ENCODE measurements at regions not wholly inside any gene's neighbourhood (a gene's known extent, or its start where the extent isn't known, plus 50 kb on each side); places are given as distances from the start of the nearest gene placed in this dataset.
"Not testable (repeated sequence)": the region's sequence is repeated elsewhere in the genome, so short reads cannot be mapped to it uniquely, and the experiment has no call there.

GRCh38 chr3:18558507-18558906 is 133.4 kb upstream of the SATB1 start:
- H3K4me1 ChIP-seq: peaks cover 0 to 15% (median 0%) of the 10 kb centered on the region in 6 donors
- H3K27me3 ChIP-seq (replicated peaks in 1 of 7): no peaks in the 10 kb centered on the region
- no peak for DNase-seq
- no peaks in the 10 kb centered on the region for H3K9me3 ChIP-seq
- H3K27ac ChIP-seq: no peak overlapping the region
- H3K4me3 ChIP-seq: no peak overlapping the region
- intact Hi-C loops (cut with DNase I; ENCODE audit: low total_unique reads): loop anchor here (5.0 kb wide), 1 partner anchor 199 kb away; no protein-coding TSS in a partner anchor
- TF ChIP-seq POLR2A (IDR thresholded peaks at IDR 0.05) (no peak), POLR2AphosphoS5 (IDR thresholded peaks at IDR 0.05) (no peak), CTCF (IDR thresholded peaks at IDR 0.05 in 8 of 11, conservative IDR thresholded peaks at IDR 0.05 in 3 of 11) (no peak)
- H3K36me3 ChIP-seq: no peaks in the 10 kb centered on the region
- 67 to 85% (median 76%) methylated on average over 3 of the region's 3 CpGs for WGBS, 5 donors

- H3K9me3 ChIP-seq: no peaks in the 10 kb centered on the region
- H3K36me3 ChIP-seq: no peaks in the 10 kb centered on the region
- intact Hi-C loops (cut with DNase I; ENCODE audit: low total_unique reads): loop anchor here (5.0 kb wide), 1 partner anchor 200 kb away; no protein-coding TSS in a partner anchor
- H3K27me3 ChIP-seq (replicated peaks in 1 of 7): no peaks in the 10 kb centered on the region
- H3K4me3 ChIP-seq: no peak overlapping the region
- TF ChIP-seq POLR2AphosphoS5 (IDR thresholded peaks at IDR 0.05) (no peak), POLR2A (IDR thresholded peaks at IDR 0.05) (no peak), CTCF (IDR thresholded peaks at IDR 0.05 in 8 of 11, conservative IDR thresholded peaks at IDR 0.05 in 3 of 11) (no peak)
- H3K27ac ChIP-seq: no peak overlapping the region
- no peak for DNase-seq
- peaks cover 0 to 15% (median 0%) of the 10 kb centered on the region in 6 donors for H3K4me1 ChIP-seq
- WGBS, 5 donors: 69 to 84% (median 73%) methylated on average over 3 of the region's 3 CpGs
Measured at GRCh38 chr3:18557216-18557615, 132.1 kb upstream of the SATB1 start.

- no peak for DNase-seq
- Histone ChIP-seq H3K4me3 (no peak overlapping the region), H3K36me3 (no peaks in the 10 kb centered on the region), H3K27ac (no peak overlapping the region), H3K27me3 (replicated peaks in 1 of 7) (no peaks in the 10 kb centered on the region), H3K9me3 (no peaks in the 10 kb centered on the region), H3K4me1 (peaks cover 0 to 15% (median 0%) of the 10 kb centered on the region in 6 donors)
- no peak for TF ChIP-seq CTCF (IDR thresholded peaks at IDR 0.05 in 8 of 11, conservative IDR thresholded peaks at IDR 0.05 in 3 of 11)
- no peak for TF ChIP-seq POLR2AphosphoS5 (IDR thresholded peaks at IDR 0.05)
- no peak for TF ChIP-seq POLR2A (IDR thresholded peaks at IDR 0.05)
- WGBS, 5 donors: 38 to 61% (median 57%) methylated on average over 4 of the region's 4 CpGs
- intact Hi-C loops (cut with DNase I; ENCODE audit: low total_unique reads): loop anchor here (5.0 kb wide), 1 partner anchor 201 kb away; no protein-coding TSS in a partner anchor
Measured at GRCh38 chr3:18556503-18557135, 131.5 kb upstream of the SATB1 start.

- no peak for DNase-seq
- intact Hi-C loops (cut with DNase I; ENCODE audit: low total_unique reads): loop anchor here (5.0 kb wide), 1 partner anchor 201 kb away; no protein-coding TSS in a partner anchor
- peaks cover 0 to 15% (median 0%) of the 10 kb centered on the region in 6 donors for H3K4me1 ChIP-seq
- H3K27ac ChIP-seq: no peak overlapping the region
- no peak overlapping the region for H3K4me3 ChIP-seq
- no peaks in the 10 kb centered on the region for H3K36me3 ChIP-seq
- H3K27me3 ChIP-seq (replicated peaks in 1 of 7): no peaks in the 10 kb centered on the region
- TF ChIP-seq POLR2AphosphoS5 (IDR thresholded peaks at IDR 0.05) (no peak), CTCF (IDR thresholded peaks at IDR 0.05 in 8 of 11, conservative IDR thresholded peaks at IDR 0.05 in 3 of 11) (no peak), POLR2A (IDR thresholded peaks at IDR 0.05) (no peak)
- H3K9me3 ChIP-seq: no peaks in the 10 kb centered on the region
- WGBS, 5 donors: 77 to 85% (median 82%) methylated on average over 3 of the region's 3 CpGs
Measured at GRCh38 chr3:18556001-18556408, 130.9 kb upstream of the SATB1 start.

- 82 to 89% (median 89%) methylated on average over 9 of the region's 9 CpGs for WGBS, 5 donors
- H3K27ac ChIP-seq; H3K9me3 ChIP-seq; H3K4me3 ChIP-seq; H3K36me3 ChIP-seq; intact Hi-C loops (cut with DNase I; ENCODE audit: low total_unique reads); DNase-seq; H3K27me3 ChIP-seq (replicated peaks in 1 of 7); H3K4me1 ChIP-seq: not testable (repeated sequence)
Measured at GRCh38 chr3:18552579-18553105, 127.5 kb upstream of the SATB1 start.

All from spleen (tissue), 11 donors.